NT2/D1 (cell line): ENCODE measurements at regions not wholly inside any gene's neighbourhood (a gene's known extent, or its start where the extent isn't known, plus 50 kb on each side); places are given as distances from the start of the nearest gene placed in this dataset.

Experiments used
- SUZ12 ChIP-seq: IDR thresholded peaks from 2 replicates; pipeline ENCODE4 v1.6.1; 2011; ENCODE audit not compliant: insufficient read length, insufficient read depth; ENCODE audit errors: extremely low read depth
- YY1 ChIP-seq: IDR thresholded peaks from 2 replicates; pipeline ENCODE4 v1.6.1; 2011; ENCODE audit not compliant: insufficient read length, insufficient read depth

DNA sequence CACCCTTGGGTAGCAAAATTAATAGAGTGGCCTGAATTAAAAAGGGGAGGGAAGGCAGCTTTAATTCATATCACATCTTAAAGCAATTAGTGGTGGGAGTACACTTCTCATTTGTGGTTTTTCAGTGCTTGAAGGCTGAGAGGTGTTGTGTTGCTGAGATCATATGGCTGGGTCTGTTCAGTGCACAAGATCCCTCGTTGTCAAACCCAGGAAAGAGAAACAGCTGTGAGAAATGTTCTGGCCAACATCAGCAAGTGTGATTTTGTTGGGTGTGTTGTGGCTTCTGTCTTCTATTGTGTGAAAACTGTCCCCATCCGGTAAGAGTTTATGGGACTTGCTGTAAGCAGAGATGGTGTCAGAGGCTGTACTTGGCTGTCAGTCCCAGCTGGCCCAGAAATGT, 197.9 kb upstream of the BMPER start:
- TF ChIP-seq YY1 (no peak), SUZ12 (no peak)
